SK-N-SH (cell line): ENCODE measurements at regions not wholly inside any gene's neighbourhood (a gene's known extent, or its start where the extent isn't known, plus 50 kb on each side); places are given as distances from the start of the nearest gene placed in this dataset.

ENCODE experiments used
- CHD2 ChIP-seq: fragments of 150-350 bp; IDR thresholded peaks from 2 replicates; pipeline ENCODE4 v1.6.1; 2018; ENCODE audit warnings: low read length; ENCODE audit not compliant: partially characterized antibody
- CTCF ChIP-seq: fragments of 200-600 bp; sonication (generic); IDR thresholded peaks from 2 replicates; pipeline ENCODE4 v1.6.1; 2017; ENCODE audit warnings: antibody characterized with exemption, mild to moderate bottlenecking, moderate library complexity
- EP300 ChIP-seq, 2 experiments: IDR thresholded peaks; 2 replicates each; pipeline versions ENCODE4 v1.4.0 to v1.6.1; 2012; ENCODE audit warnings: borderline replicate concordance in 1 of 2, low read depth in 1 of 2, low read length in 1 of 2
- EZH2phosphoT487 ChIP-seq: fragments of 200-600 bp; sonication (generic); IDR thresholded peaks from 2 replicates; pipeline ENCODE4 v1.6.1; 2017; ENCODE audit warnings: low read depth, mixed run types, mild to moderate bottlenecking, antibody characterized with exemption, moderate library complexity, borderline replicate concordance
- MXI1 ChIP-seq: IDR thresholded peaks from 2 replicates; pipeline ENCODE4 v1.6.1; 2012; ENCODE audit warnings: mild to moderate bottlenecking, low read depth, low read length, improper control_type of control experiment
- POLR2AphosphoS5 ChIP-seq: IDR thresholded peaks from 2 replicates; pipeline ENCODE4 v1.6.1; 2012; ENCODE audit warnings: low read depth, low read length
- REST ChIP-seq: IDR thresholded peaks from 2 replicates; pipeline ENCODE4 v1.6.1; 2012; ENCODE audit warnings: mild to moderate bottlenecking, low read depth, low read length, moderate library complexity
- SIN3A ChIP-seq: IDR thresholded peaks from 2 replicates; pipeline ENCODE4 v1.6.1; 2012; ENCODE audit warnings: low read depth, mild to moderate bottlenecking, low read length, moderate library complexity, borderline replicate concordance
- TAF1 ChIP-seq: IDR thresholded peaks from 2 replicates; pipeline ENCODE4 v1.6.1; 2012; ENCODE audit warnings: low read depth, mild to moderate bottlenecking, low read length, moderate library complexity, borderline replicate concordance
- TEAD4 ChIP-seq: IDR thresholded peaks from 2 replicates; pipeline ENCODE4 v1.4.0; 2012; ENCODE audit warnings: mild to moderate bottlenecking, borderline replicate concordance; ENCODE audit not compliant: insufficient read depth
- YY1 ChIP-seq: IDR thresholded peaks from 2 replicates; pipeline ENCODE4 v1.4.0; 2012; ENCODE audit warnings: low read depth, mild to moderate bottlenecking

- TF ChIP-seq REST (no peak), EZH2phosphoT487 (no peak), POLR2AphosphoS5 (no peak), CTCF (no peak), EP300 (IDR thresholded peaks at IDR 0.05; ENCODE audit: borderline replicate concordance in 1 of 2, low read depth in 1 of 2, low read length in 1 of 2) (no peak), MXI1 (no peak), TEAD4 (no peak), TAF1 (no peak), YY1 (no peak), CHD2 (no peak), SIN3A (no peak)
These were observed 721.8 kb upstream of the NCAM2 start for GRCh38 chr21:20276377-20276776.
